IPS-15b (cell line): ENCODE measurements at regions not wholly inside any gene's neighbourhood (a gene's known extent, or its start where the extent isn't known, plus 50 kb on each side); places are given as distances from the start of the nearest gene placed in this dataset.

Experiments
- H3K27me3 ChIP-seq: one replicate; pipeline ENCODE4 v1.6.1; 2013; ENCODE audit warnings: low read length; ENCODE audit not compliant: control insufficient read depth, insufficient read depth
- H3K36me3 ChIP-seq: one replicate; pipeline ENCODE4 v1.6.1; 2013; ENCODE audit warnings: low read length; ENCODE audit not compliant: control insufficient read depth, insufficient read depth
- H3K4me1 ChIP-seq: one replicate; pipeline ENCODE4 v1.6.1; 2013; ENCODE audit warnings: mild to moderate bottlenecking, low read length; ENCODE audit not compliant: control insufficient read depth, insufficient read depth
- H3K4me3 ChIP-seq: one replicate; pipeline ENCODE4 v1.5.1; 2013; ENCODE audit warnings: low read depth, low read length
- H3K9ac ChIP-seq: one replicate; pipeline ENCODE4 v1.6.1; 2013; ENCODE audit warnings: low read depth, mild to moderate bottlenecking, low read length
- H3K9me3 ChIP-seq: one replicate; pipeline ENCODE4 v1.6.1; 2013; ENCODE audit warnings: mild to moderate bottlenecking, low read length; ENCODE audit not compliant: control insufficient read depth, insufficient read depth

DNA sequence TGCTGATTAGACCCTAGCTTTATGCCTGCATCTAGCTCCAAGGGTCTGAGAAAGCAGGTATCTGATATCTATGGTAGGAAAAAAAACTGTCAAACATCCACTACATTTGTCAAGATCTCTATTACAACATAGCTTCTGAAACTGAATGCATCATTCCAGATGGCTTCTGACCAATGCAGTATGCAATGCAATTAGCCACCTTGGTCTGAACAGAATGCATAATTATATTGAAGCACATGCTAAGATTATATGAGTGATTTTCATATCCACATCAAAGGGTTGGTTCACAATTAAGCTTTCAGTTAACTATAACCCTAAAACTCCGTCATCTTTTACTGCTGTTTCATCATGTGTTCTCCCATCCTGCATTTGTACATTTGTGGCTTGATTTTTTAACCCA is 271.4 kb downstream of the POLR1F start:
- Histone ChIP-seq H3K27me3 (no peaks in the 10 kb centered on the region), H3K4me3 (no peak overlapping the region), H3K36me3 (no peaks in the 10 kb centered on the region), H3K9me3 (no peaks in the 10 kb centered on the region), H3K4me1 (peaks cover 3% of the 10 kb centered on the region), H3K9ac (no peak overlapping the region)

DNA sequence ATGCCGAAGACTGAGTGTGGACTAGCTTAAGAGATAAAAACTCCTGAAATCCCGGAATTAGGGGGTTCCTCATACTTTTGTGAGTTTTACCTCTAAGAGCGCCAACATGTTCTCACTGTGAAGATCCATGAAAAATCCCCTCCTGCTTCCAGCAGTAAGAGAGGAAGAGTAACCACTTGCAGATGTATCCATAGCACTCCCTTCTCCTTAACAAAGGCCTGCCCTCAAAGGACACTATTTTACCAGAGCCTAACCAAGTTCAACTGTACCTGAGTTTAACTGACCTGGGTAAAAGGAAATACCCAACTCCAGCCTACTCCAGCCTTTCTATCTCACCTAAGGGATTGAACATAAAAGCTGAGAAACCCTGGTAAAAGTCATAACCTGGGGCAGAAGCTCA is 280.9 kb downstream of the POLR1F start:
- Histone ChIP-seq H3K27me3 (no peaks in the 10 kb centered on the region), H3K9ac (no peak overlapping the region), H3K36me3 (no peaks in the 10 kb centered on the region), H3K9me3 (no peaks in the 10 kb centered on the region), H3K4me3 (no peak overlapping the region), H3K4me1 (no peaks in the 10 kb centered on the region)

DNA sequence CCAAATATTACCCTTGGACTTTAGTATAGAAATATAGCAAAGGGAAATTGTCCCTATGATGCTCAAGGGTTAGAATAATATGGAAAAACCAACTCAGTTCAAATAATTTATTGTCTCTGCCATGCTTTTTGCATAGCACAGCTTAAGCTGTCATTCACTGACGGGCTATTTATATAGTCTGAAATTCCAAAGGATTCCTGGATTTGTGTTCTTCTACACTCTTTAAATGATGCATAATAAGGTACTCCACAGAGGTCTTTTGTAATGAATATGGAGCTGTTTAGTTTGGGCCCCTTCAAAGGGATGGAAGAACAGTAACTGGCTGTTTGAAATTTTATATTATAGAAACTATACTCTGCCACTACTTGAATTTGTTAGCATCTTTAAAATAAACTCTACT is 276.6 kb upstream of the FERD3L start:
- H3K4me1 ChIP-seq: peaks cover 2% of the 10 kb centered on the region
- no peak overlapping the region for H3K4me3 ChIP-seq
- no peaks in the 10 kb centered on the region for H3K27me3 ChIP-seq
- no peak overlapping the region for H3K9ac ChIP-seq
- H3K9me3 ChIP-seq: no peaks in the 10 kb centered on the region
- no peaks in the 10 kb centered on the region for H3K36me3 ChIP-seq

DNA sequence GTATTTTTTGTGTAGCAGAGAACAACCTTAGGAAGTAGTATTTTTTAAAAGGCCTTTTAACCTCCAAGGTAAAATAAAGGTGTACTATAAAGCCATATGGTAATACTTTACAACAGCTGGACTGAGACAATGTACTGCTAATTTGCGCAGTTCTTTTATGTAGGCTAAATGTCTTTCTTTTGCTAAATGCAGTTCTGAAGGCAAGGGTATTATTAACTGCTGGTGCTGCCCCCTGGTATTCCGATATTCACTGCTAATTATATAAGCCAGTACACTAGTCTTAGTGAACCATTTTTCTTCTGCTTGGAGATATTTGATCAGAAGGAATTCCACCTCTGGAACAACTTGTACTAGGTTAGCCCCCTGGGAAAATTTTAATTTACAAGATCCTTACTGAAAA is 272.0 kb upstream of the FERD3L start:
- Histone ChIP-seq H3K4me1 (peaks cover 21% of the 10 kb centered on the region), H3K36me3 (no peaks in the 10 kb centered on the region), H3K9ac (no peak overlapping the region), H3K9me3 (no peaks in the 10 kb centered on the region), H3K27me3 (no peaks in the 10 kb centered on the region), H3K4me3 (no peak overlapping the region)

DNA sequence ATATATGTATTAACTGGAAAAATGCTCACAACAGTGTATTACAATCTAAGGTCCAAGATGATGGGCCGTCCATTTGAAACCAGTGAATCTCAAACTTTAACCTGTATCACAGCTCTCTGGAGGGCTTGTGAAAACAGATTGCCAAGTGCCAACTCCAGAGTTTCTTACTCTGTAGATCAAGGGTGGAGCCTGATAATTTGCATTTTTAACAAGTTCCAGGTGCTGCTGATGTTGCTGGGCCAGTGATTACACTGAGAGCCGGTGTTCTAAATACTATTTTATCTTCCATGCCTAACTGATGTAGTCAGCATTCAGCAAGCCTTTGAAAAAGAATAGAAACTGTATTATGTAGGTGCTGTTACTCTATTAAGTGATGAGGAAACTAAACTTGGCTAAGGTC is 269.9 kb upstream of the FERD3L start:
- peaks cover 19% of the 10 kb centered on the region for H3K4me1 ChIP-seq

DNA sequence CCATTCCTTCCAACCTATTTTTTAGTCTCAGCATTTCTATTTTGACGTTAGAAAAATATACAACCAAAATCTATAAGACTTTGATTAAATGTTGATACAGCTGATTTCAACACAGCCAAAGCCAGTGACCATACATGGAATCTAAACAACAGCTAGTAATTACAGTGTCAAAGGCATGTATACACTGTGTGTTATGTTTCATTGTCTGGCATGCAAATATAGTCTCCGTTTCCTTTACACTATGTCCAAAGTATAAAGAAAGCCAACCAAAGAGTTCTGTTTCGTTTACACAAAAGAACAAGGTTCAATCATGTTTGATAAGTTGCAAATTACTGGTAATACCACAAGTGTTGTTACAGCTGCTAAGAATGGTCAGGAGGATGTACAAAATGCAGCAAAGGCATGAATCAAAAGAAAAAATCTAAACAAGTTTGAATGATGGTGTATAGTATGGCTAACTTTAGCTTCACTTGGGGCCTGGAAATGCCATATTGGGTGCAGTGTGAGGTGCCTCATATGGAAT is 268.3 kb upstream of the FERD3L start:
- H3K36me3 ChIP-seq: no peaks in the 10 kb centered on the region
- no peak overlapping the region for H3K9ac ChIP-seq
- no peaks in the 10 kb centered on the region for H3K9me3 ChIP-seq
- no peaks in the 10 kb centered on the region for H3K27me3 ChIP-seq
- H3K4me3 ChIP-seq: no peak overlapping the region
- peaks cover 19% of the 10 kb centered on the region for H3K4me1 ChIP-seq

More for the DNA sequence above, 269.9 kb upstream of the FERD3L start:
- Histone ChIP-seq H3K4me3 (no peak overlapping the region), H3K27me3 (no peaks in the 10 kb centered on the region), H3K9me3 (no peaks in the 10 kb centered on the region), H3K36me3 (no peaks in the 10 kb centered on the region), H3K9ac (no peak overlapping the region)

DNA sequence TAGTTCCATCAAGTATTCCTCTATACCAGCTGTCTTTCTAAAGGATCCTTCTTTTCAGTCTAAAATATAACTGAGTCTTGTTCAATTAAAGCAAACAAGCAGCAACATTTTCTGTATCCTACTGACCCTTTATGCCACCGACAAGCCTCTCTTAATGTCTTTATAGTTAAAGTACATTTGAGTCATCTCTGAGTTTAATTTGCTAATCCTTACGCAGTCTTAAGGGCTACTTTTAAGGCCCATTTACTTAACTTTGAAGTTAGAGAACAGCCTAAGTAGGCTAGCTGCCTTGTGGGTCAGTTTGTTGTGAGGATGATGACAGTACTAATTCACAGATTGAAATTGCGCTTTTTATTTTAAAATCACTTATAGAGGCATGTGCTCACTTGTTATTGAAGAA is 265.5 kb upstream of the FERD3L start:
- H3K27me3 ChIP-seq: no peaks in the 10 kb centered on the region

DNA sequence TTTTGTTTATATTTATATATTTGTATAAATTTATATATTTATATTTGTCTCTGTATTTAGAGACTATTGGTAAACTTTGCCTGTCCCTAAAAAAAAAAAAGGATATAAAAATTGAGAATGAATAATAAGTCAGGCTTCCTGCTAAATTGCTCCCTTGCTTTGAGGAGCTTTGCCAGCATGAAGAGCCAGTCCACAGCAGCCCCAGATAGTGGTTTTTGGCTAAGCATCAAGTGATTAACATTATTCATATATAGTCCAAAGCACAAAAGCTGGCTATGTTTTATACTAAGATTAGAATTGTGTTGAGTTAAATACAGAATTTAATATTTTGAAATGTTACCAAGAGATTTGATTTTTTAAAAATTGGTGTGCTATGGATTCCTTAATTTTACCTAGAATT is 264.9 kb upstream of the FERD3L start:
- Histone ChIP-seq H3K36me3 (no peaks in the 10 kb centered on the region), H3K4me1 (peaks cover 11% of the 10 kb centered on the region), H3K9me3 (no peaks in the 10 kb centered on the region), H3K27me3 (no peaks in the 10 kb centered on the region), H3K4me3 (no peak overlapping the region), H3K9ac (no peak overlapping the region)

More for the DNA sequence above, 265.5 kb upstream of the FERD3L start:
- H3K4me3 ChIP-seq: no peak overlapping the region
- no peaks in the 10 kb centered on the region for H3K9me3 ChIP-seq
- peaks cover 15% of the 10 kb centered on the region for H3K4me1 ChIP-seq
- no peaks in the 10 kb centered on the region for H3K36me3 ChIP-seq
- H3K9ac ChIP-seq: no peak overlapping the region

DNA sequence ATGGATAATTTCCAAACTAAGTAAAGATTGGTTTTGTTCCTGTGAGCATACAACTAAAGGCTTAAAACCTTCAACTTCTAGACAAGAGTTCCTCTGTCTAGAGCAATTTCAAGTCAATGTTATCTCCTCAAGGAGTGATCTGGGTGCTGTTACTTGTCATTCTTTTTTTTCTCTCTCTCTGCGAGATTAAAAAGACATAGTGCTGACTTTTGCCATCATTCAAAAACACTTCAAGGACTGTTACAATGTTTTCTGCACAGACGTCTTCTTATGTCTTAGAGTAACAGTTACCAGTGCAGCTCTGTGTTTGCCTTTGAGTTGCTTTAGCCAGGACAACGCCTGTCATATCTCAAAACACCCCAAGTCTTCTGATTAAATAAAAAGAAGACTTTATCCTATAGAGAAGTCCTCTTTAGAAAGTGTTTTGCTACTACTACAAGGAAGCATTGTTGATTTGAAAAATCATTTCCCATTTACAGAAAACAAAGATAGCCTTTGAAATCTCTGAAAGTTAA is 263.5 kb upstream of the FERD3L start:
- Histone ChIP-seq H3K4me3 (no peak overlapping the region), H3K27me3 (no peaks in the 10 kb centered on the region), H3K4me1 (peaks cover 7% of the 10 kb centered on the region), H3K36me3 (no peaks in the 10 kb centered on the region), H3K9ac (no peak overlapping the region), H3K9me3 (no peaks in the 10 kb centered on the region)

DNA sequence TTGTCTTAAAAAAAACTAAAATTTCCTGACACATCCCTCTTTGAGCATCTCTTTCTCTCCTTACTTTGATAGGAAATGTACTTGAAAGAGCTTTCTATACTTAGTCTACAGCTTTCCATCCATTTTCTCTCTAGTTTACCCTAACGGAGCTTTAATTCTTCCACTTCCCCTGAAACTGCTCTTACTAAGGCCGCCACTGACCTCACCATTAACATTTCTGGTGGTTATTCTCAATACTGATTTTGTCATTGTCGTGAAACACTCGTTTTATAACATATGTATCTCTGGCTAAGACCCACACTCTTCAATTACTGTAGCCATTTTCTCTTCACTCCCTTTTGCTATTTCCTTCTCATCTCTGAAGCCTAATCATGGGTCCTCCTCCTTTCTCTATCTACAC is 262.0 kb upstream of the FERD3L start:
- no peak overlapping the region for H3K4me3 ChIP-seq
- peaks cover 4% of the 10 kb centered on the region for H3K4me1 ChIP-seq
- H3K9me3 ChIP-seq: no peaks in the 10 kb centered on the region
- H3K9ac ChIP-seq: no peak overlapping the region
- H3K27me3 ChIP-seq: no peaks in the 10 kb centered on the region
- H3K36me3 ChIP-seq: no peaks in the 10 kb centered on the region

DNA sequence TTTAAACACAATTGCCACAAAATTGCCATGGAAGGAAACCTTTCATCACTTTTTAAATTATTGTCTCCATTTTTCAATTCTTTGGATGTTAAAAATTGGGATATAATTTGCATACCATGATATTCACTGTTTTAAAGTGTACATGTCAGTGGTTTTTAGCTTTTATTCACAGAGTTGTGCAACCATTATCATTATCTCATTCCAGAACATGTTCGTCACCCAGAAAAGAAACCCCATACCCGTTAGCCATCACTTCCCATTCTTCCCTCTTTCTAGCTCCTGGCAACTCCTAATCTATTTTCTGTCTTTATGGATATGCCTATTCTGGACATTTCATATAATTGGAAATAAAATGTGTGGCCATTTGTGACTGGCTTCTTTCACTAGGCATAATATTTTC is 260.3 kb upstream of the FERD3L start:
- Histone ChIP-seq H3K4me3 (no peak overlapping the region), H3K36me3 (no peaks in the 10 kb centered on the region), H3K9me3 (no peaks in the 10 kb centered on the region), H3K27me3 (no peaks in the 10 kb centered on the region), H3K9ac (no peak overlapping the region), H3K4me1 (peaks cover 4% of the 10 kb centered on the region)

DNA sequence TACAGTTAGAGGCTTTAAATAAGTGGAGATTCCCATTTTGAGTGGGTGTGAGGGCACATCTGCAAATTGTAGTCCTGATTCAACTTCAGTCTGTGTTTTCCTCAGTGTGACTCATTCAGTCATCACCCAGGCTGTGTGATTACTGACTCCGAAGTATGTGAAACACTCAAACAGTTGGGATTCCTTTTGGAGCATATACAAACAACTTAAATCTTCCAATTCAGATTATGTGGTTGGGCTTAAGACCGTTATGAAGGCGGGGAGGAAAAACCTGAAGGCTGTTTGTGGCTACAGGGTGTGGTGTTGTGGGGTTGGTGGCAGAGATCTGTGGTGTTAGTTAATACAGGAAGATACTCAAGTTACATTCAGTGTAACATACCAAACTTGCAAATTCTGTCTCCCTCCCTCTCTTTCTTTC is 259.7 kb upstream of the FERD3L start:
- no peak overlapping the region for H3K4me3 ChIP-seq
- no peaks in the 10 kb centered on the region for H3K36me3 ChIP-seq
- H3K9me3 ChIP-seq: no peaks in the 10 kb centered on the region
- H3K27me3 ChIP-seq: no peaks in the 10 kb centered on the region
- H3K9ac ChIP-seq: no peak overlapping the region
- H3K4me1 ChIP-seq: peaks cover 4% of the 10 kb centered on the region
